ENCODE measurements at regions not wholly inside any gene's neighbourhood (a gene's known extent, or its start where the extent isn't known, plus 50 kb on each side); places are given as distances from the start of the nearest gene placed in this dataset.

DNA sequence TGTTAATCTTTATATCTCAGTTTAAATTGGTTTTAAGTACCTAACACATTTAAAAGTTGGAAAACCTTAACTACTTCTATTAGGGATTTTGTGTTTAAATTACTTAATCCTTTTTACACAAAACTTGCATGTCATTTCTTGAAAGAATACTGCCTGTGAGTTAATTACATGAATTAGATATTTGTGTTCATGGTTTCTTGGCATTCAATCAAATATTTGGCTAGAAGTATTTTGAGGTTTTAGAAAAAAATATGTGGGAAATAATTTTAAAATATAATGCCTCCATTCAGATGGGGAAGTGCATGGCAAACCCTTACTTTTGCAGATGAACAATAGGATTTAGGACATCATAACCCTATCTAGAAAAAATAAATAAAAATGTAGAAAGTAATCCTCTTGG lies 186.5 kb upstream of the SEMA3E start:
- TF ChIP-seq, protein P1, sequence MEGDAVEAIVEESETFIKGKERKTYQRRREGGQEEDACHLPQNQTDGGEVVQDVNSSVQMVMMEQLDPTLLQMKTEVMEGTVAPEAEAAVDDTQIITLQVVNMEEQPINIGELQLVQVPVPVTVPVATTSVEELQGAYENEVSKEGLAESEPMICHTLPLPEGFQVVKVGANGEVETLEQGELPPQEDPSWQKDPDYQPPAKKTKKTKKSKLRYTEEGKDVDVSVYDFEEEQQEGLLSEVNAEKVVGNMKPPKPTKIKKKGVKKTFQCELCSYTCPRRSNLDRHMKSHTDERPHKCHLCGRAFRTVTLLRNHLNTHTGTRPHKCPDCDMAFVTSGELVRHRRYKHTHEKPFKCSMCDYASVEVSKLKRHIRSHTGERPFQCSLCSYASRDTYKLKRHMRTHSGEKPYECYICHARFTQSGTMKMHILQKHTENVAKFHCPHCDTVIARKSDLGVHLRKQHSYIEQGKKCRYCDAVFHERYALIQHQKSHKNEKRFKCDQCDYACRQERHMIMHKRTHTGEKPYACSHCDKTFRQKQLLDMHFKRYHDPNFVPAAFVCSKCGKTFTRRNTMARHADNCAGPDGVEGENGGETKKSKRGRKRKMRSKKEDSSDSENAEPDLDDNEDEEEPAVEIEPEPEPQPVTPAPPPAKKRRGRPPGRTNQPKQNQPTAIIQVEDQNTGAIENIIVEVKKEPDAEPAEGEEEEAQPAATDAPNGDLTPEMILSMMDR (IDR thresholded peaks at IDR 0.05) = no peak
- TF ChIP-seq POLR2A (IDR thresholded peaks at IDR 0.05) = no peak
- no peak for TF ChIP-seq POLR2AphosphoS5 (IDR thresholded peaks at IDR 0.05)
- no peak for TF ChIP-seq EP300 (IDR thresholded peaks at IDR 0.05)

All from gastroesophageal sphincter (tissue), 3 donors.